GM06990 (cell line): ENCODE measurements at regions not wholly inside any gene's neighbourhood (a gene's known extent, or its start where the extent isn't known, plus 50 kb on each side); places are given as distances from the start of the nearest gene placed in this dataset.

Experiments used
- DNase-seq: peaks from one replicate; pipeline ENCODE4 v3.0.0-alpha.2; 2011; ENCODE audit not compliant: insufficient read length; ENCODE audit errors: extremely low read depth
- H3K27me3 ChIP-seq: replicated peaks from 2 replicates; pipeline ENCODE4 v1.6.0; 2011; ENCODE audit warnings: low read length; ENCODE audit not compliant: control insufficient read depth, insufficient read depth
- H3K36me3 ChIP-seq: 2 replicates; pipeline ENCODE4 v1.5.1; 2011; ENCODE audit warnings: low read length; ENCODE audit not compliant: control insufficient read depth, insufficient read depth
- H3K4me3 ChIP-seq: replicated peaks from 2 replicates; pipeline ENCODE4 v1.5.1; 2011; ENCODE audit warnings: low read depth, mild to moderate bottlenecking, control low read depth, low read length
- TF ChIP-seq, protein P1 (sequence below): IDR thresholded peaks from 2 replicates; pipeline ENCODE4 v1.5.1; 2011; ENCODE audit warnings: low read length, control low read depth, mild to moderate bottlenecking, inconsistent platforms; ENCODE audit not compliant: insufficient read depth, poor library complexity, severe bottlenecking

DNA sequence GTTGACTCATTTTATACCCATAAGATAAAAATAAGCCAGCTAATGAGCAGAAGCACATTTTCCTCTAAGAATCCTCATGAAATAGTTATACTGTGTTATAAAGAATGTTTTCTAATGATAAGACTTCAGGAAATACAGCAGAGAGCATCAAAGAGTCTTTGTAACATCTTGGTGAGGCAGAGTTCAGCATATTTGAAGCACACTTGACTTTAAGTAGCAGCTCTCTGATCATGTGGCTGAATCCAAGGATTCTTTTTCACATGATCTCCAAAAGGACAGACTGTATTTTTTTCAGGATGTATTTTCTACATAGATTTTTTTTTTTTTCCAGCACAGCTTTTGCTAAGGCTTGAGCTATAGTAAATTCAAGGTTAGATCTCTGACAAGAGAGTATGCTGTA is 195.1 kb downstream of the SI start:
- no peak for DNase-seq
- TF ChIP-seq, protein P1, sequence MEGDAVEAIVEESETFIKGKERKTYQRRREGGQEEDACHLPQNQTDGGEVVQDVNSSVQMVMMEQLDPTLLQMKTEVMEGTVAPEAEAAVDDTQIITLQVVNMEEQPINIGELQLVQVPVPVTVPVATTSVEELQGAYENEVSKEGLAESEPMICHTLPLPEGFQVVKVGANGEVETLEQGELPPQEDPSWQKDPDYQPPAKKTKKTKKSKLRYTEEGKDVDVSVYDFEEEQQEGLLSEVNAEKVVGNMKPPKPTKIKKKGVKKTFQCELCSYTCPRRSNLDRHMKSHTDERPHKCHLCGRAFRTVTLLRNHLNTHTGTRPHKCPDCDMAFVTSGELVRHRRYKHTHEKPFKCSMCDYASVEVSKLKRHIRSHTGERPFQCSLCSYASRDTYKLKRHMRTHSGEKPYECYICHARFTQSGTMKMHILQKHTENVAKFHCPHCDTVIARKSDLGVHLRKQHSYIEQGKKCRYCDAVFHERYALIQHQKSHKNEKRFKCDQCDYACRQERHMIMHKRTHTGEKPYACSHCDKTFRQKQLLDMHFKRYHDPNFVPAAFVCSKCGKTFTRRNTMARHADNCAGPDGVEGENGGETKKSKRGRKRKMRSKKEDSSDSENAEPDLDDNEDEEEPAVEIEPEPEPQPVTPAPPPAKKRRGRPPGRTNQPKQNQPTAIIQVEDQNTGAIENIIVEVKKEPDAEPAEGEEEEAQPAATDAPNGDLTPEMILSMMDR = no peak
- no peaks in the 10 kb centered on the region for H3K36me3 ChIP-seq
- H3K27me3 ChIP-seq = no peaks in the 10 kb centered on the region
- H3K4me3 ChIP-seq = no peak overlapping the region

DNA sequence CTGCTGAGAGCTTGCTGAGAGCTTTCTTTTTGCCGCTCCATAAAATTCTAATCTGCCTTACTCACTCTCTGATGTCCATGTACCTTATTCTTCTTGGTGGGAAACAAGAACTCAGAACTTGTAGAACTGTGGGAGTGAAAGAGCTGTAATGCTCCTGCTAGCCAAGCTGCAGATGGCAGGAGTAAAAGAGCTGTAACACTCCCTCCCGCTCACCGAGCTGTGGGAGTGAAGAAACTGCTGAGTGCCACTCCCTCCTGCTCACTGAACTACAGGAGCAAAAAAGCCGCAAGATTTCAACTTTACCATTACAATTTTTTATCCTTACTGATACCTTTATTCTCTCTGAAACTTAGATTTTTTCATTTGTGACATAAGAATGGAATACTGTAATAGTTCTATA is 199.1 kb downstream of the SI start:
- H3K36me3 ChIP-seq = no peaks in the 10 kb centered on the region
- DNase-seq = no peak
- TF ChIP-seq, protein P1 = no peak
- no peaks in the 10 kb centered on the region for H3K27me3 ChIP-seq
- no peak overlapping the region for H3K4me3 ChIP-seq

DNA sequence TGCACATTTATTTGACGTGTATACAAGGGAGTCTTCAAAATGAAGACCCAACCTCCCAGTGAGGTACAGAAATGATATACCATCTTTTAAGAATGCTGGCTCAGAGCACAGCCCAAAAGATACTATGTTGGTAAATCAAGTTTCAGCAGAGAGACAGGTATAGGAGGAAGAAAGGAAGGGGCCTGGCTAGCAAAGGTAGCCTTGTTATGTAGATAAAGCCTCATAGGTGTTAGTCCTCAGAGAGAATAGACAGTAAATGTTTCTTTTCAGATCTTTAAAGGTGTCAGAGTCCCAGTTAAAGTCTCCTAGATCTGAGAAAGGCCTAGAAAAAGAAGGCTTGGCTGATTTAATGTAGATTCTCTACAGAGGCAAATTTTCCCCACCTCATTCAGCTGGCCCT is 213.8 kb downstream of the SI start:
- Histone ChIP-seq H3K36me3 (no peaks in the 10 kb centered on the region), H3K4me3 (no peak overlapping the region), H3K27me3 (no peaks in the 10 kb centered on the region)
- no peak for DNase-seq
- TF ChIP-seq, protein P1 = no peak

DNA sequence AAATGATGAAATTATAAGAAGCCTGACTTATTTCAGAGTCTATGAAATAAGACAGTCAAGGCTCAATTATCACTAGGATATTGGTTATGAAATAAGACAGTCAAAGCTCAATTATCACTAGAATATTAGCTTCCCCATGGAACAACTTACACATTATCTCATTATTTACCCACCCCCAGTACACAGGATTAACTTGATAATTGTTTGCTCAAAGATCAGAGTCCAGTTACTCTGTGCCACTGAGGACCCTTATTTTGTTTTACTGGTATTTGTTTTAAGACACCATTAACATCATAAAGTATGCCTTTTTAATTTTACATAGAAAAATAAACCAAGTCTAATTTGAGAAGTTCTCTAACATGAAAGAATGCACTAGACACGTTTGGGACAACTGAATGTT is 225.4 kb downstream of the SI start:
- TF ChIP-seq, protein P1 = no peak
- Histone ChIP-seq H3K27me3 (no peaks in the 10 kb centered on the region), H3K4me3 (no peak overlapping the region)

DNA sequence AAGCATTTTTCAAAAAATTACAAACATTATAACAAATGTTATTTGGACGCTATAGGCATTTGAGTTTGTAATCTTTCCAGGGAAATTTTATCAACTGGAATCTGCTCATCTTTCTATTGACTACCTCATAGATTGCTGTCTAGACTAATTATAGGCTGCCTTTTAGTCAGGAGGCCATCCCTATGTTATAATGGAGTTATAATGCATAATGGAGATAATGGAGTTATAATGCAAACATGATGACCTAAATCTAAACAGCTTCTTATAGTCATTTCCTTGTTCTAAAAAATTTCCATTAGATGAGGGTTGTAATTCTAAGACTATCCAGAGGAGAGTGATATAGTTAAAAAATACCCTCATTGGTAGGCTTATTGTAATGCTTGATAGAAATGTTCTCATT is 226.4 kb downstream of the SI start:
- Histone ChIP-seq H3K36me3 (no peaks in the 10 kb centered on the region), H3K27me3 (no peaks in the 10 kb centered on the region), H3K4me3 (no peak overlapping the region)
- no peak for DNase-seq
- TF ChIP-seq, protein P1 = no peak

More for the DNA sequence above, 225.4 kb downstream of the SI start:
- DNase-seq = no peak
- no peaks in the 10 kb centered on the region for H3K36me3 ChIP-seq

DNA sequence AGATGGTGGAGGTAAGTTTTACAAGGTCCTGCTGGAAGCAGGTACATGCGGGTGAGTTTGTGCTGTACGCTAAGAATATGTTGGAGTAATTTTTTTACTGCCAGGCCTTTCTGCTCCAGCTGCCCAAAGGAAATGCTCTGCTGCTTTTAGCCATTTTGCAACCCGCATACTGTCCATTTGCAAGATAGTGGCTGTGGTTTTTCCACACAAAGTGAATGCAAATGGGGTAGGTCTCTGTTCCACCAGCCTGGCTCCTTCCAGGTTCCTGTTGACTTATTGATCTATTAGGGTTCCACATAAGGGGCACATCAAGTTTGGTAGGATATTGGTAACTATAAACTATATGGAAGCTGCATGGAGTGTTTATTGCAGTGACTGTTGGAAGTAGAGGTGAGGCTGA is 227.1 kb downstream of the SI start:
- no peak for DNase-seq
- no peaks in the 10 kb centered on the region for H3K27me3 ChIP-seq
- no peaks in the 10 kb centered on the region for H3K36me3 ChIP-seq
- TF ChIP-seq, protein P1 = no peak
- H3K4me3 ChIP-seq = no peak overlapping the region
